ENCODE measurements at regions not wholly inside any gene's neighbourhood (a gene's known extent, or its start where the extent isn't known, plus 50 kb on each side); places are given as distances from the start of the nearest gene placed in this dataset.

DNA sequence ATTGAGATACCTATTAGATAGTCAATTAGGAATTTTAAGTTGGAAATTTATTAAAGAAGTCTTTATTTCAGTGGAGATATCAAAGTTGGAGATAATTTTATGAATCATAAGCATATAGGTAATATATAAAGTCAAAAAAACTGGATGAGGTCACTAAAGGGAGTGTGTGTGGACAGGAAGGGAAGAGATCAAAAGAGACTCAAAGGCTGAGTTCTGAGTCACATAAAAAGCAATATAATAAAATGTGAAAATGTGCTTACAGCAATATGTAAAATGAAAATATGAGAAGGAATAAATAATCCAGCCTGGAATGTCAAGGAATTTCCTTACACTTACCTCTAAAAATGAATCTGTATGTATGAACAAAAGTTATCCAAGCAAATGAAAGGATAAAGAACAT, 583.3 kb upstream of the SORCS1 start:
- no peak overlapping the region for H3K4me3 ChIP-seq (ENCODE audit: low read depth in 1 of 3, low read length in 3 of 3)

DNA sequence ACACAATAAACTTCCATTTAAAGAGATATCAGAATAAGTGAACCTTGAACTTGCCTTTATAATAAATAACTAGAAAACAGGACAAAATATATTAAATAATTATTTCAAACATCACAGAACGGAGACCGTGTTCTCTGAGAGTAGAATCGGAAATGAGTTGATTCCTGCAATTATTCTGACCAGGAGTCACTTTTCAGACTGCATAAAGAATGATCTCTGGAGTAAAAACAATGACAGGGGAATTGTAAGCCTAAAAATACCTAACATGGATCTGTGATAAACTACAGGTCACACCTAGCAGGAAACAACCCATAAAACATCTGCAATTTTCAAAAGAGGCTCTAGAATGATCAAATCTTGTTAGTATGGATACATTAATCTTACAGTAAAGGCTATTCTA, 577.5 kb upstream of the SORCS1 start:
- 75% methylated on average over 3 of the region's 3 CpGs for WGBS
- TF ChIP-seq FOXA1 (IDR thresholded peaks at IDR 0.05) (no peak), SP1 (IDR thresholded peaks at IDR 0.05) (no peak)
- no peak overlapping the region for H3K9ac ChIP-seq (ENCODE audit: low read depth in 1 of 2, low read length in 2 of 2)

More for the DNA sequence above, 583.3 kb upstream of the SORCS1 start:
- no peak overlapping the region for H3K9ac ChIP-seq (ENCODE audit: low read depth in 1 of 2, low read length in 2 of 2)
- no peak overlapping the region for H3K27ac ChIP-seq (ENCODE audit: low read depth in 1 of 2, low read length in 2 of 2)
- no peaks in the 10 kb centered on the region for H3K9me3 ChIP-seq (ENCODE audit: control insufficient read depth in 4 of 4, low read length in 3 of 4)
- no peaks in the 10 kb centered on the region for H3K27me3 ChIP-seq (ENCODE audit: control insufficient read depth in 4 of 4, insufficient read depth in 4 of 4, low read length in 3 of 4)
- DNase-seq (ENCODE audit: low spot score), result no peak
- TF ChIP-seq TAF1 (conservative IDR thresholded peaks at IDR 0.05), result no peak
- TF ChIP-seq, protein P1, sequence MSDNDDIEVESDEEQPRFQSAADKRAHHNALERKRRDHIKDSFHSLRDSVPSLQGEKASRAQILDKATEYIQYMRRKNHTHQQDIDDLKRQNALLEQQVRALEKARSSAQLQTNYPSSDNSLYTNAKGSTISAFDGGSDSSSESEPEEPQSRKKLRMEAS (IDR thresholded peaks at IDR 0.05), result no peak
- TF ChIP-seq NR2F2 (IDR thresholded peaks at IDR 0.05), result no peak
- no peak for TF ChIP-seq JUND (IDR thresholded peaks at IDR 0.05)
- TF ChIP-seq, protein P2, sequence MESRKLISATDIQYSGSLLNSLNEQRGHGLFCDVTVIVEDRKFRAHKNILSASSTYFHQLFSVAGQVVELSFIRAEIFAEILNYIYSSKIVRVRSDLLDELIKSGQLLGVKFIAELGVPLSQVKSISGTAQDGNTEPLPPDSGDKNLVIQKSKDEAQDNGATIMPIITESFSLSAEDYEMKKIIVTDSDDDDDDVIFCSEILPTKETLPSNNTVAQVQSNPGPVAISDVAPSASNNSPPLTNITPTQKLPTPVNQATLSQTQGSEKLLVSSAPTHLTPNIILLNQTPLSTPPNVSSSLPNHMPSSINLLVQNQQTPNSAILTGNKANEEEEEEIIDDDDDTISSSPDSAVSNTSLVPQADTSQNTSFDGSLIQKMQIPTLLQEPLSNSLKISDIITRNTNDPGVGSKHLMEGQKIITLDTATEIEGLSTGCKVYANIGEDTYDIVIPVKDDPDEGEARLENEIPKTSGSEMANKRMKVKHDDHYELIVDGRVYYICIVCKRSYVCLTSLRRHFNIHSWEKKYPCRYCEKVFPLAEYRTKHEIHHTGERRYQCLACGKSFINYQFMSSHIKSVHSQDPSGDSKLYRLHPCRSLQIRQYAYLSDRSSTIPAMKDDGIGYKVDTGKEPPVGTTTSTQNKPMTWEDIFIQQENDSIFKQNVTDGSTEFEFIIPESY (IDR thresholded peaks at IDR 0.05), result no peak
- TF ChIP-seq HNF4A (conservative IDR thresholded peaks at IDR 0.05), result no peak
- no peak for TF ChIP-seq HNF4G (IDR thresholded peaks at IDR 0.05)
- TF ChIP-seq FOXA1 (IDR thresholded peaks at IDR 0.05), result no peak
- TF ChIP-seq YY1 (IDR thresholded peaks at IDR 0.05), result no peak
- TF ChIP-seq, protein P3, sequence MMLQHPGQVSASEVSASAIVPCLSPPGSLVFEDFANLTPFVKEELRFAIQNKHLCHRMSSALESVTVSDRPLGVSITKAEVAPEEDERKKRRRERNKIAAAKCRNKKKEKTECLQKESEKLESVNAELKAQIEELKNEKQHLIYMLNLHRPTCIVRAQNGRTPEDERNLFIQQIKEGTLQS (IDR thresholded peaks at IDR 0.05), result no peak
- TF ChIP-seq RAD21 (IDR thresholded peaks at IDR 0.05), result no peak
- no peak for TF ChIP-seq FOXA2 (IDR thresholded peaks at IDR 0.05)
- no peak for TF ChIP-seq GABPA (IDR thresholded peaks at IDR 0.05 in 1 of 2, conservative IDR thresholded peaks at IDR 0.05 in 1 of 2)
- TF ChIP-seq, protein P4, sequence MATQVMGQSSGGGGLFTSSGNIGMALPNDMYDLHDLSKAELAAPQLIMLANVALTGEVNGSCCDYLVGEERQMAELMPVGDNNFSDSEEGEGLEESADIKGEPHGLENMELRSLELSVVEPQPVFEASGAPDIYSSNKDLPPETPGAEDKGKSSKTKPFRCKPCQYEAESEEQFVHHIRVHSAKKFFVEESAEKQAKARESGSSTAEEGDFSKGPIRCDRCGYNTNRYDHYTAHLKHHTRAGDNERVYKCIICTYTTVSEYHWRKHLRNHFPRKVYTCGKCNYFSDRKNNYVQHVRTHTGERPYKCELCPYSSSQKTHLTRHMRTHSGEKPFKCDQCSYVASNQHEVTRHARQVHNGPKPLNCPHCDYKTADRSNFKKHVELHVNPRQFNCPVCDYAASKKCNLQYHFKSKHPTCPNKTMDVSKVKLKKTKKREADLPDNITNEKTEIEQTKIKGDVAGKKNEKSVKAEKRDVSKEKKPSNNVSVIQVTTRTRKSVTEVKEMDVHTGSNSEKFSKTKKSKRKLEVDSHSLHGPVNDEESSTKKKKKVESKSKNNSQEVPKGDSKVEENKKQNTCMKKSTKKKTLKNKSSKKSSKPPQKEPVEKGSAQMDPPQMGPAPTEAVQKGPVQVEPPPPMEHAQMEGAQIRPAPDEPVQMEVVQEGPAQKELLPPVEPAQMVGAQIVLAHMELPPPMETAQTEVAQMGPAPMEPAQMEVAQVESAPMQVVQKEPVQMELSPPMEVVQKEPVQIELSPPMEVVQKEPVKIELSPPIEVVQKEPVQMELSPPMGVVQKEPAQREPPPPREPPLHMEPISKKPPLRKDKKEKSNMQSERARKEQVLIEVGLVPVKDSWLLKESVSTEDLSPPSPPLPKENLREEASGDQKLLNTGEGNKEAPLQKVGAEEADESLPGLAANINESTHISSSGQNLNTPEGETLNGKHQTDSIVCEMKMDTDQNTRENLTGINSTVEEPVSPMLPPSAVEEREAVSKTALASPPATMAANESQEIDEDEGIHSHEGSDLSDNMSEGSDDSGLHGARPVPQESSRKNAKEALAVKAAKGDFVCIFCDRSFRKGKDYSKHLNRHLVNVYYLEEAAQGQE (IDR thresholded peaks at IDR 0.05), result no peak
- TF ChIP-seq EGR1 (IDR thresholded peaks at IDR 0.05; ENCODE audit: low read depth in 2 of 2), result no peak
- TF ChIP-seq SP1 (IDR thresholded peaks at IDR 0.05), result no peak
- TF ChIP-seq, protein P5, sequence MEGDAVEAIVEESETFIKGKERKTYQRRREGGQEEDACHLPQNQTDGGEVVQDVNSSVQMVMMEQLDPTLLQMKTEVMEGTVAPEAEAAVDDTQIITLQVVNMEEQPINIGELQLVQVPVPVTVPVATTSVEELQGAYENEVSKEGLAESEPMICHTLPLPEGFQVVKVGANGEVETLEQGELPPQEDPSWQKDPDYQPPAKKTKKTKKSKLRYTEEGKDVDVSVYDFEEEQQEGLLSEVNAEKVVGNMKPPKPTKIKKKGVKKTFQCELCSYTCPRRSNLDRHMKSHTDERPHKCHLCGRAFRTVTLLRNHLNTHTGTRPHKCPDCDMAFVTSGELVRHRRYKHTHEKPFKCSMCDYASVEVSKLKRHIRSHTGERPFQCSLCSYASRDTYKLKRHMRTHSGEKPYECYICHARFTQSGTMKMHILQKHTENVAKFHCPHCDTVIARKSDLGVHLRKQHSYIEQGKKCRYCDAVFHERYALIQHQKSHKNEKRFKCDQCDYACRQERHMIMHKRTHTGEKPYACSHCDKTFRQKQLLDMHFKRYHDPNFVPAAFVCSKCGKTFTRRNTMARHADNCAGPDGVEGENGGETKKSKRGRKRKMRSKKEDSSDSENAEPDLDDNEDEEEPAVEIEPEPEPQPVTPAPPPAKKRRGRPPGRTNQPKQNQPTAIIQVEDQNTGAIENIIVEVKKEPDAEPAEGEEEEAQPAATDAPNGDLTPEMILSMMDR (IDR thresholded peaks at IDR 0.05; ENCODE audit: low read depth, low read length, missing input control), result no peak
- no peak for TF ChIP-seq RXRA (IDR thresholded peaks at IDR 0.05)
- no peaks in the 10 kb centered on the region for H3K4me1 ChIP-seq (ENCODE audit: control insufficient read depth in 4 of 4, insufficient read depth in 4 of 4, low read length in 3 of 4)
- H3K36me3 ChIP-seq (ENCODE audit: control insufficient read depth in 4 of 4, insufficient read depth in 3 of 4, low read depth in 1 of 4, low read length in 3 of 4), result no peaks in the 10 kb centered on the region

More for the DNA sequence above, 577.5 kb upstream of the SORCS1 start:
- no peaks in the 10 kb centered on the region for H3K27me3 ChIP-seq (ENCODE audit: control insufficient read depth in 4 of 4, insufficient read depth in 4 of 4, low read length in 3 of 4)
- H3K4me1 ChIP-seq (ENCODE audit: control insufficient read depth in 4 of 4, insufficient read depth in 4 of 4, low read length in 3 of 4), result no peaks in the 10 kb centered on the region
- H3K4me3 ChIP-seq (ENCODE audit: low read depth in 1 of 3, low read length in 3 of 3), result no peak overlapping the region
- no peak overlapping the region for H3K27ac ChIP-seq (ENCODE audit: low read depth in 1 of 2, low read length in 2 of 2)
- no peaks in the 10 kb centered on the region for H3K36me3 ChIP-seq (ENCODE audit: control insufficient read depth in 4 of 4, insufficient read depth in 3 of 4, low read depth in 1 of 4, low read length in 3 of 4)
- DNase-seq (ENCODE audit: low spot score), result no peak
- no peaks in the 10 kb centered on the region for H3K9me3 ChIP-seq (ENCODE audit: control insufficient read depth in 4 of 4, low read length in 3 of 4)

Data from liver (tissue), 8 donors.